ENCODE measurements at regions not wholly inside any gene's neighbourhood (a gene's known extent, or its start where the extent isn't known, plus 50 kb on each side); places are given as distances from the start of the nearest gene placed in this dataset.

GRCh38 chrX:43474321-43474720, 181.8 kb upstream of the MAOA start:
- Histone ChIP-seq H3K27ac (ENCODE audit: low read depth in 1 of 2, low read length in 2 of 2) (no peak overlapping the region), H3K36me3 (ENCODE audit: control insufficient read depth in 4 of 4, insufficient read depth in 3 of 4, low read depth in 1 of 4, low read length in 3 of 4) (no peaks in the 10 kb centered on the region), H3K9ac (ENCODE audit: low read depth in 1 of 2, low read length in 2 of 2) (no peak overlapping the region), H3K9me3 (ENCODE audit: control insufficient read depth in 4 of 4, low read length in 3 of 4) (no peaks in the 10 kb centered on the region), H3K4me1 (ENCODE audit: control insufficient read depth in 4 of 4, insufficient read depth in 4 of 4, low read length in 3 of 4) (no peaks in the 10 kb centered on the region), H3K27me3 (ENCODE audit: control insufficient read depth in 4 of 4, insufficient read depth in 4 of 4, low read length in 3 of 4) (peaks cover 0 to 5% (median 0%) of the 10 kb centered on the region in 4 donors), H3K4me3 (ENCODE audit: low read depth in 1 of 3, low read length in 3 of 3) (no peak overlapping the region)
- TF ChIP-seq GABPA (IDR thresholded peaks at IDR 0.05 in 1 of 2, conservative IDR thresholded peaks at IDR 0.05 in 1 of 2) (no peak), HNF4G (IDR thresholded peaks at IDR 0.05) (no peak), RAD21 (IDR thresholded peaks at IDR 0.05) (no peak), SP1 (IDR thresholded peaks at IDR 0.05) (no peak), FOXA2 (IDR thresholded peaks at IDR 0.05) (no peak), JUND (IDR thresholded peaks at IDR 0.05) (no peak), EGR1 (IDR thresholded peaks at IDR 0.05; ENCODE audit: low read depth in 2 of 2) (no peak), TAF1 (conservative IDR thresholded peaks at IDR 0.05) (no peak), MAX (IDR thresholded peaks at IDR 0.05) (no peak), NR2F2 (IDR thresholded peaks at IDR 0.05) (no peak), FOXA1 (IDR thresholded peaks at IDR 0.05) (no peak), CTCF (IDR thresholded peaks at IDR 0.05; ENCODE audit: low read depth, low read length, missing input control) (no peak)
- 60% methylated on average over 2 of the region's 2 CpGs for WGBS
- no peak for DNase-seq (ENCODE audit: low spot score)

- Histone ChIP-seq H3K9ac (ENCODE audit: low read depth in 1 of 2, low read length in 2 of 2) (no peak overlapping the region), H3K27me3 (ENCODE audit: control insufficient read depth in 4 of 4, insufficient read depth in 4 of 4, low read length in 3 of 4) (peaks cover 0 to 5% (median 0%) of the 10 kb centered on the region in 4 donors), H3K4me3 (ENCODE audit: low read depth in 1 of 3, low read length in 3 of 3) (no peak overlapping the region), H3K4me1 (ENCODE audit: control insufficient read depth in 4 of 4, insufficient read depth in 4 of 4, low read length in 3 of 4) (no peaks in the 10 kb centered on the region), H3K36me3 (ENCODE audit: control insufficient read depth in 4 of 4, insufficient read depth in 3 of 4, low read depth in 1 of 4, low read length in 3 of 4) (no peaks in the 10 kb centered on the region), H3K9me3 (ENCODE audit: control insufficient read depth in 4 of 4, low read length in 3 of 4) (no peaks in the 10 kb centered on the region), H3K27ac (ENCODE audit: low read depth in 1 of 2, low read length in 2 of 2) (no peak overlapping the region)
- 95% methylated on average over 3 of the region's 3 CpGs for WGBS
- no peak for DNase-seq (ENCODE audit: low spot score)
- TF ChIP-seq FOXA2 (IDR thresholded peaks at IDR 0.05) (no peak), JUND (IDR thresholded peaks at IDR 0.05) (no peak), ATF3 (IDR thresholded peaks at IDR 0.05) (no peak), CTCF (IDR thresholded peaks at IDR 0.05; ENCODE audit: low read depth, low read length, missing input control) (no peak), YY1 (IDR thresholded peaks at IDR 0.05) (no peak), MAX (IDR thresholded peaks at IDR 0.05) (no peak), RAD21 (IDR thresholded peaks at IDR 0.05) (no peak), NR2F2 (IDR thresholded peaks at IDR 0.05) (no peak), TAF1 (conservative IDR thresholded peaks at IDR 0.05) (no peak), GABPA (IDR thresholded peaks at IDR 0.05 in 1 of 2, conservative IDR thresholded peaks at IDR 0.05 in 1 of 2) (no peak), REST (IDR thresholded peaks at IDR 0.05) (no peak), EGR1 (IDR thresholded peaks at IDR 0.05; ENCODE audit: low read depth in 2 of 2) (no peak), HNF4A (conservative IDR thresholded peaks at IDR 0.05) (no peak), HNF4G (IDR thresholded peaks at IDR 0.05) (no peak), ZBTB33 (IDR thresholded peaks at IDR 0.05) (no peak), SP1 (IDR thresholded peaks at IDR 0.05) (no peak), FOXA1 (IDR thresholded peaks at IDR 0.05) (no peak), RXRA (IDR thresholded peaks at IDR 0.05) (no peak)
Observed at GRCh38 chrX:43479070-43479469, 177.0 kb upstream of the MAOA start.

All from liver (tissue), 8 donors.